OCI-LY7 (cell line): ENCODE measurements at regions not wholly inside any gene's neighbourhood (a gene's known extent, or its start where the extent isn't known, plus 50 kb on each side); places are given as distances from the start of the nearest gene placed in this dataset.

Source experiments
- EZH2phosphoT487 ChIP-seq: fragments of 200-600 bp; sonication (generic); IDR thresholded peaks from 2 replicates; pipeline ENCODE4 v1.6.1; 2018; ENCODE audit warnings: low read depth, borderline replicate concordance, mild to moderate bottlenecking, mixed run types, antibody characterized with exemption, low read length, moderate library complexity, mixed read lengths
- TF ChIP-seq, protein P1 (sequence below): fragments of 200-600 bp; sonication (generic); conservative IDR thresholded peaks from 2 replicates; pipeline ENCODE4 v1.5.1; 2014; ENCODE audit warnings: mild to moderate bottlenecking, antibody characterized with exemption, low read length, moderate library complexity, mixed read lengths

DNA sequence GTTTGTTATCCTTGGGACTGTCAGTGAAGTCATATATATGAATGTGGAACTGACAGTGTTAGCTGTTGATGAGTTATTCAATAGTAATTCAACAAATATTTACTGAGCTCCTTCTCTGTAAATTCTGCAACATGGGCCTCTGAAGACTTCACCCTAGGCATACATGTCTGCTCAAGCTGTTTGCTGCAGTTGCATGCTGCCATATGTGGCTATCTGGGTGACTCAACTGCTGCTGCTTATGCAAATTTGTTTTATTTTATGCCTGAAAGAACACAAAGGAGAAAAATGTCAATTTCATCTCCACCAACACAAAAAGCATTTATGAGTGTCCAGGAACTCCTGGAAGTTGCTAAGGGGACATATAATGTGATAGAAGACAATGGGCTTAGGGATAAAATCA is 417.6 kb downstream of the AASDHPPT start:
- TF ChIP-seq, protein P1, sequence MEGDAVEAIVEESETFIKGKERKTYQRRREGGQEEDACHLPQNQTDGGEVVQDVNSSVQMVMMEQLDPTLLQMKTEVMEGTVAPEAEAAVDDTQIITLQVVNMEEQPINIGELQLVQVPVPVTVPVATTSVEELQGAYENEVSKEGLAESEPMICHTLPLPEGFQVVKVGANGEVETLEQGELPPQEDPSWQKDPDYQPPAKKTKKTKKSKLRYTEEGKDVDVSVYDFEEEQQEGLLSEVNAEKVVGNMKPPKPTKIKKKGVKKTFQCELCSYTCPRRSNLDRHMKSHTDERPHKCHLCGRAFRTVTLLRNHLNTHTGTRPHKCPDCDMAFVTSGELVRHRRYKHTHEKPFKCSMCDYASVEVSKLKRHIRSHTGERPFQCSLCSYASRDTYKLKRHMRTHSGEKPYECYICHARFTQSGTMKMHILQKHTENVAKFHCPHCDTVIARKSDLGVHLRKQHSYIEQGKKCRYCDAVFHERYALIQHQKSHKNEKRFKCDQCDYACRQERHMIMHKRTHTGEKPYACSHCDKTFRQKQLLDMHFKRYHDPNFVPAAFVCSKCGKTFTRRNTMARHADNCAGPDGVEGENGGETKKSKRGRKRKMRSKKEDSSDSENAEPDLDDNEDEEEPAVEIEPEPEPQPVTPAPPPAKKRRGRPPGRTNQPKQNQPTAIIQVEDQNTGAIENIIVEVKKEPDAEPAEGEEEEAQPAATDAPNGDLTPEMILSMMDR: no peak
- TF ChIP-seq EZH2phosphoT487: no peak
